Left ventricle myocardium superior (tissue), 1 donor: ENCODE measurements at regions not wholly inside any gene's neighbourhood (a gene's known extent, or its start where the extent isn't known, plus 50 kb on each side); places are given as distances from the start of the nearest gene placed in this dataset.

Experiments used
- ATAC-seq: fragments of 200-7000 bp; cut with Tn5 transposase; one replicate; pipeline ENCODE4 v1.9.1; 2020; ENCODE audit warnings: mild to moderate bottlenecking, moderate library complexity
- DNase-seq: peaks from one replicate; pipeline ENCODE4 v3.0.0-alpha.2; 2020
- intact Hi-C: fragments of 100-400 bp; cut with micrococcal nuclease; formaldehyde crosslinking; loops from one replicate; pipeline ENCODE4 v1.11.0; 2022
- donor health status: DM: no; HTN: yes; CAD: no; lungs with severe emphysema.

- DNase-seq (no peak), ATAC-seq (no peak)
- intact Hi-C loops, result no loop called here
Measured at GRCh38 chr11:24311974-24312373, 184.9 kb upstream of the LUZP2 start.

GRCh38 chr11:24312464-24313238, 184.2 kb upstream of the LUZP2 start:
- ATAC-seq, result no peak
- intact Hi-C loops, result no loop called here
- DNase-seq, result no peak

GRCh38 chr11:24321229-24321628, 175.6 kb upstream of the LUZP2 start:
- DNase-seq, result no peak
- intact Hi-C loops, result no loop called here
- peak; percentile 45 for ATAC-seq

GRCh38 chr11:24324211-24324610, 172.6 kb upstream of the LUZP2 start:
- DNase-seq (no peak), ATAC-seq (no peak)
- intact Hi-C loops, result no loop called here

- ATAC-seq (no peak), DNase-seq (no peak)
- intact Hi-C loops, result no loop called here
Measured at GRCh38 chr11:24344222-24344621, 152.6 kb upstream of the LUZP2 start.

GRCh38 chr11:24348908-24349307, 147.9 kb upstream of the LUZP2 start:
- ATAC-seq, result no peak
- intact Hi-C loops, result no loop called here
- DNase-seq, result no peak

- intact Hi-C loops, result no loop called here
- ATAC-seq (no peak), DNase-seq (no peak)
Measured at GRCh38 chr11:24351179-24351578, 145.7 kb upstream of the LUZP2 start.

GRCh38 chr11:24356501-24356900, 140.4 kb upstream of the LUZP2 start:
- no peak for ATAC-seq
- intact Hi-C loops, result no loop called here

GRCh38 chr11:24357620-24358410, 139.0 kb upstream of the LUZP2 start:
- intact Hi-C loops, result no loop called here
- ATAC-seq, result no peak
- DNase-seq, result no peak

More at GRCh38 chr11:24356501-24356900, 140.4 kb upstream of the LUZP2 start:
- DNase-seq, result no peak

- no peak for DNase-seq
- no peak for ATAC-seq
Measured at GRCh38 chr11:24372491-24372890, 124.4 kb upstream of the LUZP2 start.

GRCh38 chr11:24373516-24373915, 123.3 kb upstream of the LUZP2 start:
- no peak for ATAC-seq
- no peak for DNase-seq
- intact Hi-C loops, result no loop called here

More at GRCh38 chr11:24372491-24372890, 124.4 kb upstream of the LUZP2 start:
- intact Hi-C loops, result no loop called here

- no peak for DNase-seq
- intact Hi-C loops, result no loop called here
- ATAC-seq, result no peak
Measured at GRCh38 chr11:24375351-24375750, 121.5 kb upstream of the LUZP2 start.

GRCh38 chr11:24375931-24376330, 120.9 kb upstream of the LUZP2 start:
- DNase-seq, result no peak
- intact Hi-C loops, result no loop called here
- no peak for ATAC-seq

- ATAC-seq, result no peak
- intact Hi-C loops, result no loop called here
- DNase-seq, result no peak
Measured at GRCh38 chr11:24383137-24383536, 113.7 kb upstream of the LUZP2 start.

- intact Hi-C loops, result no loop called here
- no peak for ATAC-seq
Measured at GRCh38 chr11:24384240-24384639, 112.6 kb upstream of the LUZP2 start.

GRCh38 chr11:24386546-24387397, 110.1 kb upstream of the LUZP2 start:
- no peak for DNase-seq
- intact Hi-C loops, result no loop called here
- ATAC-seq, result no peak

More at GRCh38 chr11:24384240-24384639, 112.6 kb upstream of the LUZP2 start:
- DNase-seq, result no peak

- intact Hi-C loops, result no loop called here
- no peak for ATAC-seq
Measured at GRCh38 chr11:24389575-24389974, 107.3 kb upstream of the LUZP2 start.

GRCh38 chr11:24390016-24390415, 106.8 kb upstream of the LUZP2 start:
- intact Hi-C loops, result no loop called here
- ATAC-seq (no peak), DNase-seq (no peak)

More at GRCh38 chr11:24389575-24389974, 107.3 kb upstream of the LUZP2 start:
- DNase-seq, result no peak

GRCh38 chr11:24390762-24391161, 106.1 kb upstream of the LUZP2 start:
- ATAC-seq (no peak), DNase-seq (no peak)
- intact Hi-C loops, result no loop called here

GRCh38 chr11:24391167-24391566, 105.7 kb upstream of the LUZP2 start:
- ATAC-seq (no peak), DNase-seq (no peak)
- intact Hi-C loops, result no loop called here
